NCI-H1694 treated with DMSO at 0.1 percent for 48 hours (cell line): ENCODE measurements at regions not wholly inside any gene's neighbourhood (a gene's known extent, or its start where the extent isn't known, plus 50 kb on each side); places are given as distances from the start of the nearest gene placed in this dataset.

ENCODE experiments used
- DNase-seq: peaks from one replicate; lab custom pipeline; 2025; lab: John Stamatoyannopoulos, UW

GRCh38 chr13:106675311-106675710 is 107.4 kb upstream of the ARGLU1 start:
- no peak for DNase-seq

GRCh38 chr13:106660746-106661625 is 93.0 kb upstream of the ARGLU1 start:
- DNase-seq, result no peak

GRCh38 chr13:106657104-106657503 is 89.2 kb upstream of the ARGLU1 start:
- no peak for DNase-seq

- no peak for DNase-seq
Observed at GRCh38 chr13:106656186-106656585, 88.2 kb upstream of the ARGLU1 start.

GRCh38 chr13:106651442-106651841 is 83.5 kb upstream of the ARGLU1 start:
- no peak for DNase-seq

GRCh38 chr13:106650690-106651205 is 82.8 kb upstream of the ARGLU1 start:
- DNase-seq, result no peak

GRCh38 chr13:106649495-106649894 is 81.6 kb upstream of the ARGLU1 start:
- DNase-seq, result no peak

GRCh38 chr13:106640515-106640914 is 72.6 kb upstream of the ARGLU1 start:
- no peak for DNase-seq

- no peak for DNase-seq
Observed at GRCh38 chr13:106637519-106637918, 69.6 kb upstream of the ARGLU1 start.

- no peak for DNase-seq
Observed at GRCh38 chr13:106636492-106636891, 68.6 kb upstream of the ARGLU1 start.

- DNase-seq, result no peak
Observed at GRCh38 chr13:106635616-106636015, 67.7 kb upstream of the ARGLU1 start.

- no peak for DNase-seq
Observed at GRCh38 chr13:106633321-106633720, 65.4 kb upstream of the ARGLU1 start.

- no peak for DNase-seq
Observed at GRCh38 chr13:106630650-106631049, 62.7 kb upstream of the ARGLU1 start.

GRCh38 chr13:106630162-106630561 is 62.2 kb upstream of the ARGLU1 start:
- no peak for DNase-seq

GRCh38 chr13:106628936-106629659 is 61.2 kb upstream of the ARGLU1 start:
- DNase-seq, result no peak

GRCh38 chr13:106626473-106626872 is 58.5 kb upstream of the ARGLU1 start:
- DNase-seq, result no peak

- DNase-seq, result no peak
Observed at GRCh38 chr13:106625578-106625977, 57.6 kb upstream of the ARGLU1 start.

- DNase-seq, result no peak
Observed at GRCh38 chr13:106623799-106624460, 56.0 kb upstream of the ARGLU1 start.

GRCh38 chr13:106621833-106622232 is 53.9 kb upstream of the ARGLU1 start:
- DNase-seq, result no peak

GRCh38 chr13:106619688-106620555 is 52.0 kb upstream of the ARGLU1 start:
- peak; percentile 44 for DNase-seq
